ENCODE measurements at regions not wholly inside any gene's neighbourhood (a gene's known extent, or its start where the extent isn't known, plus 50 kb on each side); places are given as distances from the start of the nearest gene placed in this dataset.
"Not testable (repeated sequence)": the region's sequence is repeated elsewhere in the genome, so short reads cannot be mapped to it uniquely, and the experiment has no call there.

DNA sequence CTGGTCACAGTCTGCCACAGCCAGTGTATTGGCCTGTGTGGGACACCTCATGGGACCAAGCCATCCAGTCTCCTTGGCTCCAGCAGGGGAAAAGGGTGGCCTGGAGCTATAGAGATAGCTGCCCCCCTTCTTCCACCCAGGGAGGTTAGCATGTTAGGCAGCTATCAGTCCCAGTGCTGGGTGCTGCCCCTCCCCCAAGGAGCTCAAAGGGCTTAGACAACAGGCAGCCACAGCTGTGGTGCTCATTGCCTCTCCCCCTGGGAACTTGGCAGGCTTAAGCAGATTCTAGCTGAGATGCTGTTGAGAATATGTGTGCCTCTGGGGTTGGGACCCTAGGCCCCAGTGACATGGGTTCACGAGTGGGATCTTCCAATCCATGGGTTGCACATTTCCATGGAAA is 226.0 kb upstream of the PTGER4 start:
- no peak for DNase-seq (ENCODE audit: low read depth)

GRCh38 chr5:40452874-40453624 is 226.7 kb upstream of the PTGER4 start:
- DNase-seq (ENCODE audit: low read depth), result no peak

DNA sequence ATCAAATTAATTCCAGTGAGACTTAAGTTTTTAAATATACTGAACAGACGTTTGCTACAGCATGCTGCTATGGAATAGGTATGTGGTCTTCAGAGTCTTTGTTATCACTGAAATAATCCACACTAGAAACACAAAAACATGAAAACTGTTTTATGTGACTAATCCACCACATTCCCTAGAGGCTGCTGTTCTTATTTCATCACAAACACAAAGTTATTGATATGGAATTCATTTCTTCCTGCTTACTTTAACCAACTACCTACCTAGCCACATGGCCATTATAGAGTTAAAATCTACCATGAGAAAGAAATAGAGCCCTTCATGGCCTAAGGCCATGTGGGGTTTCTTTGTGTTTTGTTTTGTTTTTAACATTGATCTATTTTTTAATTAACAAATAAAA is 232.3 kb upstream of the PTGER4 start:
- no peak for DNase-seq (ENCODE audit: low read depth)

DNA sequence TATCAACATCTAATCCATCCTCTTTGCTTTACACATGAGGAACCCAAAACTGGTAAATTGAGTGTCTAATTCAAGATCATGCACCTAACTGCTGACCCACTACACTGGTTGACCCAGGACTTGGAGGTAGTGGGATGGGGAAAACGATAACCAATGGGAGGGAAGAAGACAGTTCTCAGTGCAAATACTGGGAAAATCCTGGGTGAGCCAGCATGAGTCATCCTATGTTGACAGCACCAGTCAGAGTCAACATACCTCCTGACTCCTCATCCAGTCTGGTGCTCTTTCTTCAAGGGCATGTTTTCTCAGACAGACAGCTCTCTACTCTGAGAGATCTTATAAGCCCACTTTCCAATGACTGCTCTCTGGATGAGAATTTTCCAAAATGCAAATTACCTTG is 232.8 kb upstream of the PTGER4 start:
- no peak for DNase-seq (ENCODE audit: low read depth)

GRCh38 chr5:40442346-40442745 is 237.4 kb upstream of the PTGER4 start:
- DNase-seq (ENCODE audit: low read depth), result no peak

DNA sequence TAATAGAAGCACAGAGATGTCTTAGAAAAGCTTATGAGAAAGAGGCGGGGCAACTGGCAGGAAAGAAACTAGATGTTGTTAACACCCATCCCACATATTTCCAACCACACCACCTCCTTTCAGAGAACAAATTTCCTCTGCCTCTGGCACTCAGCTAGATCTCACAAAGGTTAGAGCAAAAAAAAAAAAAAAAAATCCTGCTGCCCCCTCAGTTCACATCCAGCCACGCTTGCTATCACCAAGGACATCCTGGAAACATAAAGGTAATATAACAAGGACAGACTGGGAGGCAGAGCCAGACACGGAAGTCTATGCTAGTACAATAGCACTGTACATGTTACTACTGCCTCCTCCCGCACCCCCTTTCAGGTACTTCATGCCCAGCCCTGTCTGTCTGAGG is 238.0 kb upstream of the PTGER4 start:
- peak; percentile 15 for DNase-seq (ENCODE audit: low read depth)

DNA sequence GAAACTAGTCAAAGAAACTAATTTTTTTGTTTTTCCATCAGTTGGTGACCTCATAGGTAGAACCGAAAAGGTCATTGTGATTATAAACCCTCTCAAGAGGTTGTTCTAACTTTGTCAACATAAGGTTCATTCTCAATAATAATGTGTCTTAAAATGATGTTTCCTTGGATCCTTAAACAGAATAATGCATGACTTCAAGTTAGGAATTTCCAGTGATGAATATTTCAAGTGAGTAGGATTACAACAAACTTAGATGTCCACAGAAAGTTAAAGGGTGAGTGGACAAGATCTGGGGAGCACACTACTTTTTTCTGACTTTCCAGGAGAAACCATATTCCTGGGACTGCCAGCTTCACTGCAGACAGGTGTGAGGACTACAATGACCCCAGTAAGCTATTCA is 239.0 kb upstream of the PTGER4 start:
- no peak for DNase-seq (ENCODE audit: low read depth)

DNA sequence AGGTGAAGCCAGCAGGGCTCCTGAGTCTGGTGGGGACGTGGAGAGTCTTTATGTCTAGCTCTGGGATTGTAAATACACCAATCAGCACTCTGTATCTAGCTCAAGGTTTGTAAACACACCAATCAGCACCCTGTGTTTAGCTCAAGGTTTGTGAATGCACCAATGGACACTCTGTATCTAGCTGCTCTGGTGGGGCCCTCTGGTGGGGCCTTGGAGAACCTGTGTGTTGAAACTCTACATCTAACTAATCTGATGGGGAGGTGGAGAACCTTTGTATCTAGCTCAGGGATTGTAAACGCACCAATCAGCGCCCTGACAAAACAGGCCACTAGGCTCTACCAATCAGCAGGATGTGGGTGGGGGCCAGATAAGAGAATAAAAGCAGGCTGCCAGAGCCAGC is 240.6 kb upstream of the PTGER4 start:
- DNase-seq (ENCODE audit: low read depth), result not testable (repeated sequence)

DNA sequence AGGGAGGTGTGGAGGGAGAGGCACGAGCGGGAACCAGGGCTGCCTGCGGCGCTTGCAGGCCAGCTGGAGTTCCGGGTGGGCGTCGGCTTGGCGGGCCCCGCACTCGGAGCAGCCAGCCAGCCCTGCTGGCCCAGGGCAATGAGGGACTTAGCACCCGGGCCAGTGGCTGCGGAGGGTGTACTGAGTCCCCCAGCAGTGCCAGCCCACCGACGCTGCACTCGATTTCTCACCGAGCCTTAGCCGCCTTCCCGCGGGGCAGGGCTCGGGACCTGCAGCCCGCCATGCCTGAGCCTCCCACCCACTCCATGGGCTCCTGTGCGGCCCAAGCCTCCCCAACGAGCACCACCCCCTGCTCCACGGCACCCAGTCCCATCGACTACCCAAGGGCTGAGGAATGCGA is 241.1 kb upstream of the PTGER4 start:
- not testable (repeated sequence) for DNase-seq (ENCODE audit: low read depth)

- no peak for DNase-seq (ENCODE audit: low read depth)
Observed at GRCh38 chr5:40437452-40437861, 242.3 kb upstream of the PTGER4 start.

- no peak for DNase-seq (ENCODE audit: low read depth)
Observed at GRCh38 chr5:40436535-40437237, 243.0 kb upstream of the PTGER4 start.

GRCh38 chr5:40435706-40436105 is 244.0 kb upstream of the PTGER4 start:
- DNase-seq (ENCODE audit: low read depth), result not testable (repeated sequence)

- no peak for DNase-seq (ENCODE audit: low read depth)
Observed at GRCh38 chr5:40432836-40433235, 246.9 kb upstream of the PTGER4 start.

GRCh38 chr5:40431734-40432133 is 248.0 kb upstream of the PTGER4 start:
- DNase-seq (ENCODE audit: low read depth), result no peak

GRCh38 chr5:40430101-40430710 is 249.5 kb upstream of the PTGER4 start:
- no peak for DNase-seq (ENCODE audit: low read depth)

DNA sequence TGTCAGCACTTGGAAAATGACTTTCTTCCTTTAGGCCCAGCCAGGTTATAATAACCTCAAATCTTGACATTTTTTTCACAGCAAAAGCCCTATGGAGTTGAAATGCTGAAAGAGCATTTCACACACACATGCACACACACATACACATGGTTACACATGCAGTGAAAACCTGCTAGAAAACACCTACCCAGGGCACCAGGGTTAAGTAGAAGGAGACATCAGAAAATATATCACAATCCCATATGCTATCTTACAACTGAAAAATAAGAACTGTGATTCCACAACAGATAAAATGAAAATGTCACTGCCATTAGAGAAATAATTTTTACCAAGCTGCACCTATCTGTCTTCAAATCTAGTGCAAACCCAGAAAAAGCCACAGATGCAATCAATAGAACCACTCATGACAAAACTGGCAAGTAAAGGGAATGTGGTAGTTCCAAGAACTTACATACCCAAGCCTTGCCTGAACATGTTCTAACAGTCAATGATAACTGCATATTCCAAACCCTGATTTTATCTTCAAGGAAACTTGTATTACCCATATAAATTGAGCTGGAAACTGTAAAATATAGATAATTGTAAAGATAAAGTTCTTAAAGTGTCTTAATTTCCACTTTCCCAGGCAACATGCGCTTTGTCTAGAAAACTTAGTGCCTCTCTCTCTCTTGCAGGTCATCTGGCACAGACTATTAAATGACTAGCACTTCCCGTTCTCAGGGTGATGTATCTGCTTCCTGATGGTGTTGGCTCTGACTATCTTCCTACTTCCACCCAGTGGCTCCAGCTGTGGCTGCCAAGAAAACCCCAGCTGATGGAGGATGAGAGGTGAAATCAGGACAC is 250.2 kb upstream of the PTGER4 start:
- DNase-seq (ENCODE audit: low read depth), result no peak

DNA sequence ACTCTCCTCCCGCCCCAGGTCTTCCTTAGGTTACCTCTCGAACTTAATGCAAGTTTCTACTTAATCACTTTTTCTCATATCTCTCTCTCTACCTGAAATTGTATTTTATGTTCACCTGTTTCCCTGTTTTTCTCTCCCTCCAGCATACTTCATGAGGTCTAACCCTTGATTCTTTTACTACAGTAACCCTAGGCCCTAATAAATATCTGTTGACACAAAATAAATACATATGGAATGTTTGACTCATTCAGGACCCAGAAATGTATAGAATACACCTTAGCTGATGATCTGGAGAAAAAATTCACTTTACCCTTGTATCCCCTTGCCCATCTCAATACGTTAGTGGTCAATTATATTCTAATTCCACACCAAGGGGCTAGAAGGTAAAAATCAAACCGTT is 250.9 kb upstream of the PTGER4 start:
- no peak for DNase-seq (ENCODE audit: low read depth)

DNA sequence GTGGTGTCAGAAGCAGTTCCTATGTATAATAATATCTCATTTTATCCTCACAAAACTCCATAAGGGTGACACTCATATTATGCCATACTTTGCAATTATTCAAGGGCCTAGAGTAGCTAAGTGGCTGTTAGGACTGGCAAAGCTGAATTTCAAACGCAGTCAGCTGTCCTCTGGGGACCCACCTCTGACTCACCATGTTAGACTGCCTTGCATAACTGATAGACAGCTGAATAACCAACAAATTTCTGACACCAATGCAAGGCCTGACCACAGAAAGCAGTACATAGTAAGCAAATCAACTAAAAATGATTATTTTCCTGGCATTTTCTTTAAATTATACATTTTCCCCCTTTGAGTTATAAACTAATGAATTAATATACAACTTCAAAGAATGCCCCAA is 251.6 kb upstream of the PTGER4 start:
- no peak for DNase-seq (ENCODE audit: low read depth)

GRCh38 chr5:40417046-40417810 is 262.5 kb upstream of the PTGER4 start:
- DNase-seq (ENCODE audit: low read depth), result not testable (repeated sequence)

DNA sequence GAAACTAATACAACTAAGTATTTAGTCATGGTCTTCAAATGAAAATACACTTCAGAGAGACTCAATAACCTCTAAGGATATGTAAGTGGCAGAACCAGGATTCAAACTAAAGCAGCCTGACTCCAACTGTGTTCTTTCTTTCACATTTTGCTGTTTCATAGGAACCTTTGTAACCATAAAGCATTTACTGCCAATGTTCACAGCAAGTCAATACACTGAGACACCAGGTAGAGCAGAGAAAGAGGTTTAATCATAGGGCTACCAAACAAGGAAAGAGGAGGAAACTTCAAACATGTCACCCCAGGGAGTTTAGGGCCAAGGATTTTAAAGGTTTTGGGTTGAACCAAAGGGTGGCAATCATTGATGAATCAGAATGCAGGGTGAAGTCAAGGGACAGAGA is 263.1 kb upstream of the PTGER4 start:
- DNase-seq (ENCODE audit: low read depth), result no peak

- DNase-seq (ENCODE audit: low read depth), result no peak
Observed at GRCh38 chr5:40416098-40416497, 263.6 kb upstream of the PTGER4 start.

- no peak for DNase-seq (ENCODE audit: low read depth)
Observed at GRCh38 chr5:40414922-40415321, 264.8 kb upstream of the PTGER4 start.

Data from stimulated activated CD8-positive, alpha-beta memory T cell treated with anti-CD3 and anti-CD28 coated beads, Interleukin-15, amount 100 ng/mL, for 1 hour (primary cell).